ENCODE measurements at regions not wholly inside any gene's neighbourhood (a gene's known extent, or its start where the extent isn't known, plus 50 kb on each side); places are given as distances from the start of the nearest gene placed in this dataset.
"Not testable (repeated sequence)": the region's sequence is repeated elsewhere in the genome, so short reads cannot be mapped to it uniquely, and the experiment has no call there.

DNA sequence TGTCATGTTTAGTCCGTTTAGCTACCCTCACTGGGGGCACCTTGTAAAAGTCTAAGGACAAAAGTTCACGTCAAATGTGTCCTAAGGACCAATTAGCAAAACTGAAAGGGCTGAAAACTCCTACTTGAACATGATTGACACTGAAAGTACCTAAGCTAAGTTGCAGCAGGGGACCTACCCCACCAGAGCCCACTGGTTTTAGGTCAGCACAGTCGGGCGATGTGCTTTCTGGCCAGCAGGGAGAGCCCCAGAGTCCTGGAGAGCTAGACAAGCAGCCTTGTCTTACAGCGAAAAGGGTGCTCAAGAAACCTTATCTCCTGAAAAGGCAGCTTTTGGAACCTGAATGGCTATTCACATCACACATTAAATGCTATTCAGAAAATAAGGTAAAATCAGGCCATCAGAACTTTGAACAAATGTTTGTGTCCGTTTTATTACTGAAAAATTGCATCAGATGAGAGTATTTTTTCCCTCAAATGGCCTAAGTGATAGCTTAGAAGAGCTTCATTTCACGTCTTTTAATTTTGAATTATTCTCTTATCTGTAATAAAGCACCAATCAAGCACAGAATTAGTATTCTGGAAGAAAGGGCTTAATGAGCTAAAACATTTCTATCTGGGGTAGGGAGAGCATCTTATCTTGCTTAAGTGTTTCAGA is 52.2 kb upstream of the MKI67 start:
- Histone ChIP-seq H3K9ac (ENCODE audit: low read depth in 1 of 3, low read length in 3 of 3) (no peak overlapping the region), H3K36me3 (ENCODE audit: control insufficient read depth in 3 of 3, insufficient read depth in 3 of 3, low read length in 3 of 3) (no peaks in the 10 kb centered on the region), H3K27me3 (ENCODE audit: control insufficient read depth in 3 of 3, insufficient read depth in 3 of 3, low read length in 3 of 3) (peaks cover 0 to 6% (median 0%) of the 10 kb centered on the region in 3 donors), H3K4me1 (ENCODE audit: control insufficient read depth in 3 of 3, insufficient read depth in 3 of 3, low read length in 3 of 3) (no peaks in the 10 kb centered on the region), H3K9me3 (ENCODE audit: control insufficient read depth in 3 of 3, low read length in 3 of 3) (no peaks in the 10 kb centered on the region), H3K4me3 (ENCODE audit: low read length in 3 of 3) (no peak overlapping the region), H3K27ac (ENCODE audit: low read depth, low read length) (no peak overlapping the region)

- no peak overlapping the region for H3K27ac ChIP-seq (ENCODE audit: low read depth, low read length)
- H3K36me3 ChIP-seq (ENCODE audit: control insufficient read depth in 3 of 3, insufficient read depth in 3 of 3, low read length in 3 of 3): no peaks in the 10 kb centered on the region
- H3K9me3 ChIP-seq (ENCODE audit: control insufficient read depth in 3 of 3, low read length in 3 of 3): peaks cover 0 to 2% (median 0%) of the 10 kb centered on the region in 3 donors
- H3K27me3 ChIP-seq (ENCODE audit: control insufficient read depth in 3 of 3, insufficient read depth in 3 of 3, low read length in 3 of 3): peaks cover 0 to 6% (median 4%) of the 10 kb centered on the region in 3 donors
- no peaks in the 10 kb centered on the region for H3K4me1 ChIP-seq (ENCODE audit: control insufficient read depth in 3 of 3, insufficient read depth in 3 of 3, low read length in 3 of 3)
- no peak overlapping the region for H3K9ac ChIP-seq (ENCODE audit: low read depth in 1 of 3, low read length in 3 of 3)
- no peak overlapping the region for H3K4me3 ChIP-seq (ENCODE audit: low read length in 3 of 3)
Measured at GRCh38 chr10:128180843-128181242, 54.6 kb upstream of the MKI67 start.

- H3K9ac ChIP-seq (ENCODE audit: low read depth in 1 of 3, low read length in 3 of 3): no peak overlapping the region
- H3K36me3 ChIP-seq (ENCODE audit: control insufficient read depth in 3 of 3, insufficient read depth in 3 of 3, low read length in 3 of 3): no peaks in the 10 kb centered on the region
- H3K9me3 ChIP-seq (ENCODE audit: control insufficient read depth in 3 of 3, low read length in 3 of 3): peaks cover 0 to 2% (median 0%) of the 10 kb centered on the region in 3 donors
- peaks cover 0 to 9% (median 9%) of the 10 kb centered on the region in 3 donors for H3K27me3 ChIP-seq (ENCODE audit: control insufficient read depth in 3 of 3, insufficient read depth in 3 of 3, low read length in 3 of 3)
- no peak overlapping the region for H3K27ac ChIP-seq (ENCODE audit: low read depth, low read length)
- no peak overlapping the region for H3K4me3 ChIP-seq (ENCODE audit: low read length in 3 of 3)
- H3K4me1 ChIP-seq (ENCODE audit: control insufficient read depth in 3 of 3, insufficient read depth in 3 of 3, low read length in 3 of 3): no peaks in the 10 kb centered on the region
Measured at GRCh38 chr10:128185627-128186026, 59.4 kb upstream of the MKI67 start.

GRCh38 chr10:128186959-128187787 is 61.0 kb upstream of the MKI67 start:
- H3K9me3 ChIP-seq (ENCODE audit: control insufficient read depth in 3 of 3, low read length in 3 of 3): peaks cover 0 to 2% (median 0%) of the 10 kb centered on the region in 3 donors
- H3K9ac ChIP-seq (ENCODE audit: low read depth in 1 of 3, low read length in 3 of 3): no peak overlapping the region
- no peaks in the 10 kb centered on the region for H3K4me1 ChIP-seq (ENCODE audit: control insufficient read depth in 3 of 3, insufficient read depth in 3 of 3, low read length in 3 of 3)
- no peak overlapping the region for H3K4me3 ChIP-seq (ENCODE audit: low read length in 3 of 3)
- peaks cover 0 to 12% (median 9%) of the 10 kb centered on the region in 3 donors for H3K27me3 ChIP-seq (ENCODE audit: control insufficient read depth in 3 of 3, insufficient read depth in 3 of 3, low read length in 3 of 3)
- H3K36me3 ChIP-seq (ENCODE audit: control insufficient read depth in 3 of 3, insufficient read depth in 3 of 3, low read length in 3 of 3): no peaks in the 10 kb centered on the region
- H3K27ac ChIP-seq (ENCODE audit: low read depth, low read length): no peak overlapping the region

- Histone ChIP-seq H3K27ac (ENCODE audit: low read depth, low read length) (no peak overlapping the region), H3K27me3 (ENCODE audit: control insufficient read depth in 3 of 3, insufficient read depth in 3 of 3, low read length in 3 of 3) (peaks cover 0 to 13% (median 9%) of the 10 kb centered on the region in 3 donors)
Measured at GRCh38 chr10:128187788-128188185, 61.6 kb upstream of the MKI67 start.

GRCh38 chr10:128189176-128189575 is 63.0 kb upstream of the MKI67 start:
- H3K4me1 ChIP-seq (ENCODE audit: control insufficient read depth in 3 of 3, insufficient read depth in 3 of 3, low read length in 3 of 3): no peaks in the 10 kb centered on the region
- no peaks in the 10 kb centered on the region for H3K36me3 ChIP-seq (ENCODE audit: control insufficient read depth in 3 of 3, insufficient read depth in 3 of 3, low read length in 3 of 3)
- H3K27ac ChIP-seq (ENCODE audit: low read depth, low read length): no peak overlapping the region
- peaks cover 0 to 13% (median 9%) of the 10 kb centered on the region in 3 donors for H3K27me3 ChIP-seq (ENCODE audit: control insufficient read depth in 3 of 3, insufficient read depth in 3 of 3, low read length in 3 of 3)
- H3K9ac ChIP-seq (ENCODE audit: low read depth in 1 of 3, low read length in 3 of 3): no peak overlapping the region
- no peak overlapping the region for H3K4me3 ChIP-seq (ENCODE audit: low read length in 3 of 3)
- peaks cover 0 to 3% (median 0%) of the 10 kb centered on the region in 3 donors for H3K9me3 ChIP-seq (ENCODE audit: control insufficient read depth in 3 of 3, low read length in 3 of 3)

More at GRCh38 chr10:128187788-128188185, 61.6 kb upstream of the MKI67 start:
- H3K9me3 ChIP-seq (ENCODE audit: control insufficient read depth in 3 of 3, low read length in 3 of 3): peaks cover 0 to 2% (median 0%) of the 10 kb centered on the region in 3 donors
- H3K36me3 ChIP-seq (ENCODE audit: control insufficient read depth in 3 of 3, insufficient read depth in 3 of 3, low read length in 3 of 3): no peaks in the 10 kb centered on the region
- no peak overlapping the region for H3K9ac ChIP-seq (ENCODE audit: low read depth in 1 of 3, low read length in 3 of 3)
- no peak overlapping the region for H3K4me3 ChIP-seq (ENCODE audit: low read length in 3 of 3)
- H3K4me1 ChIP-seq (ENCODE audit: control insufficient read depth in 3 of 3, insufficient read depth in 3 of 3, low read length in 3 of 3): no peaks in the 10 kb centered on the region

- no peaks in the 10 kb centered on the region for H3K4me1 ChIP-seq (ENCODE audit: control insufficient read depth in 3 of 3, insufficient read depth in 3 of 3, low read length in 3 of 3)
- no peak overlapping the region for H3K27ac ChIP-seq (ENCODE audit: low read depth, low read length)
- no peaks in the 10 kb centered on the region for H3K36me3 ChIP-seq (ENCODE audit: control insufficient read depth in 3 of 3, insufficient read depth in 3 of 3, low read length in 3 of 3)
- H3K27me3 ChIP-seq (ENCODE audit: control insufficient read depth in 3 of 3, insufficient read depth in 3 of 3, low read length in 3 of 3): peaks cover 0 to 11% (median 5%) of the 10 kb centered on the region in 3 donors
- peaks cover 0 to 3% (median 0%) of the 10 kb centered on the region in 3 donors for H3K9me3 ChIP-seq (ENCODE audit: control insufficient read depth in 3 of 3, low read length in 3 of 3)
- H3K9ac ChIP-seq (ENCODE audit: low read depth in 1 of 3, low read length in 3 of 3): no peak overlapping the region
- no peak overlapping the region for H3K4me3 ChIP-seq (ENCODE audit: low read length in 3 of 3)
Measured at GRCh38 chr10:128191847-128192246, 65.6 kb upstream of the MKI67 start.

GRCh38 chr10:128201826-128202225 is 75.6 kb upstream of the MKI67 start:
- not testable (repeated sequence) for H3K4me3 ChIP-seq (ENCODE audit: low read length in 3 of 3); H3K36me3 ChIP-seq (ENCODE audit: control insufficient read depth in 3 of 3, insufficient read depth in 3 of 3, low read length in 3 of 3); H3K27me3 ChIP-seq (ENCODE audit: control insufficient read depth in 3 of 3, insufficient read depth in 3 of 3, low read length in 3 of 3); H3K4me1 ChIP-seq (ENCODE audit: control insufficient read depth in 3 of 3, insufficient read depth in 3 of 3, low read length in 3 of 3); H3K9ac ChIP-seq (ENCODE audit: low read depth in 1 of 3, low read length in 3 of 3); H3K9me3 ChIP-seq (ENCODE audit: control insufficient read depth in 3 of 3, low read length in 3 of 3); H3K27ac ChIP-seq (ENCODE audit: low read depth, low read length)

DNA sequence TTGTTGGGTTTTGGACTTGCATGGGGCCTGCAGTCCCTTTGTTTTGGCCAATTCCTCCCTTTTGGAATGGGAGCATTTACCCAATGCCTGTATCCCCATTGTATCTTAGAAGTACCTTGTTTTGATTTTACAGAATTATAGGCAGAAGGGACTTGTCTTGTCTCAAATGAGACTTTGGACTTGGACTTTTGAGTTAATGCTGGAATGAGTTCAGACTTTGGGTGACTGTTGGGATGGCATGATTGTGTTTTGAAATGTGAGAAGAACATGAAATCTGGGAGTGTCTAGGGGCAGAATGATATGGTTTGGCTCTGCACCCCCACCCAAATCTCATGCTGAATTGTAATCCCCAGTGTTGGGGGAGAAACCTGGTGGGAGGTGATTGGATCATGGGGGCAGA is 76.8 kb upstream of the MKI67 start:
- Histone ChIP-seq H3K27me3 (ENCODE audit: control insufficient read depth in 3 of 3, insufficient read depth in 3 of 3, low read length in 3 of 3) (peaks cover 11 to 16% (median 14%) of the 10 kb centered on the region in 3 donors), H3K4me3 (ENCODE audit: low read length in 3 of 3) (no peak overlapping the region), H3K4me1 (ENCODE audit: control insufficient read depth in 3 of 3, insufficient read depth in 3 of 3, low read length in 3 of 3) (no peaks in the 10 kb centered on the region), H3K27ac (ENCODE audit: low read depth, low read length) (no peak overlapping the region), H3K36me3 (ENCODE audit: control insufficient read depth in 3 of 3, insufficient read depth in 3 of 3, low read length in 3 of 3) (no peaks in the 10 kb centered on the region), H3K9me3 (ENCODE audit: control insufficient read depth in 3 of 3, low read length in 3 of 3) (no peaks in the 10 kb centered on the region), H3K9ac (ENCODE audit: low read depth in 1 of 3, low read length in 3 of 3) (no peak overlapping the region)

DNA sequence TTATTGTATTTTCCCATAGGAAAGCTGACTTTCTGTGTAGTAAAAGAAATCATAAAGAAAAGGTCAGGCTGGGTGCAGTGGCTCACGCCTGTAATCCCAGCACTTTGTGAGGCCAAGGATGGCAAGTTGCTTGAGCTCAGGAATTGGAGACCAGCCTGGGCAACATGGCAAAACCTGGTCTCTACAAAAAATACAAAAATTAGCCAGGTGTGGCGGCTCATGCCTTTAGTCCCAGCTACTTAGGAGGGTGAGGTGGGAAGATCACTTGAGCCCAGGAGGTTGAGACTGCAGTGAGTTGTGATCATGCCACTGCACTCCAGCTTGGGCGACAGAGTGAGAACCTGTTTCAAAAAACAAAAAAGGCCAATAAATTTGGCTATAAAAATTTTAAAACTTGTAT is 79.4 kb upstream of the MKI67 start:
- H3K9ac ChIP-seq (ENCODE audit: low read depth in 1 of 3, low read length in 3 of 3); H3K4me1 ChIP-seq (ENCODE audit: control insufficient read depth in 3 of 3, insufficient read depth in 3 of 3, low read length in 3 of 3); H3K27ac ChIP-seq (ENCODE audit: low read depth, low read length); H3K9me3 ChIP-seq (ENCODE audit: control insufficient read depth in 3 of 3, low read length in 3 of 3); H3K4me3 ChIP-seq (ENCODE audit: low read length in 3 of 3); H3K36me3 ChIP-seq (ENCODE audit: control insufficient read depth in 3 of 3, insufficient read depth in 3 of 3, low read length in 3 of 3): not testable (repeated sequence)
- H3K27me3 ChIP-seq (ENCODE audit: control insufficient read depth in 3 of 3, insufficient read depth in 3 of 3, low read length in 3 of 3): peaks cover 14 to 27% (median 24%) of the 10 kb centered on the region in 3 donors

Data from skeletal muscle tissue (tissue), 3 donors.